ENCODE measurements at regions not wholly inside any gene's neighbourhood (a gene's known extent, or its start where the extent isn't known, plus 50 kb on each side); places are given as distances from the start of the nearest gene placed in this dataset.

GRCh38 chr1:81706650-81707435 lies 93.9 kb upstream of the ADGRL2 start:
- H3K4me3 ChIP-seq: no peak overlapping the region
- 86% methylated on average over 3 of the region's 3 CpGs for WGBS
- H3K9me3 ChIP-seq: no peaks in the 10 kb centered on the region
- no peaks in the 10 kb centered on the region for H3K27me3 ChIP-seq
- intact Hi-C loops (cut with DNase I): no loop called here
- peaks cover 0 to 6% (median 3%) of the 10 kb centered on the region in 4 donors for H3K4me1 ChIP-seq
- no peak overlapping the region for H3K27ac ChIP-seq (replicated peaks in 1 of 4)
- H3K36me3 ChIP-seq: no peaks in the 10 kb centered on the region
- TF ChIP-seq EP300 (IDR thresholded peaks at IDR 0.05) (no peak), POLR2A (IDR thresholded peaks at IDR 0.05; ENCODE audit: low read depth) (no peak)
- no peak for DNase-seq (ENCODE audit: extremely low spot score)

- intact Hi-C loops (cut with DNase I): no loop called here
Observed at GRCh38 chr1:81703756-81704463, 96.8 kb upstream of the ADGRL2 start.

GRCh38 chr1:81703391-81703755 lies 97.4 kb upstream of the ADGRL2 start:
- Histone ChIP-seq H3K27me3 (no peaks in the 10 kb centered on the region), H3K36me3 (no peaks in the 10 kb centered on the region), H3K9me3 (no peaks in the 10 kb centered on the region), H3K4me3 (no peak overlapping the region), H3K27ac (replicated peaks in 1 of 4) (no peak overlapping the region), H3K4me1 (peaks cover 0 to 6% (median 3%) of the 10 kb centered on the region in 4 donors)
- DNase-seq (ENCODE audit: extremely low spot score): no peak
- no peak for TF ChIP-seq EP300 (IDR thresholded peaks at IDR 0.05)
- no peak for TF ChIP-seq POLR2A (IDR thresholded peaks at IDR 0.05; ENCODE audit: low read depth)
- TF ChIP-seq, protein P1, sequence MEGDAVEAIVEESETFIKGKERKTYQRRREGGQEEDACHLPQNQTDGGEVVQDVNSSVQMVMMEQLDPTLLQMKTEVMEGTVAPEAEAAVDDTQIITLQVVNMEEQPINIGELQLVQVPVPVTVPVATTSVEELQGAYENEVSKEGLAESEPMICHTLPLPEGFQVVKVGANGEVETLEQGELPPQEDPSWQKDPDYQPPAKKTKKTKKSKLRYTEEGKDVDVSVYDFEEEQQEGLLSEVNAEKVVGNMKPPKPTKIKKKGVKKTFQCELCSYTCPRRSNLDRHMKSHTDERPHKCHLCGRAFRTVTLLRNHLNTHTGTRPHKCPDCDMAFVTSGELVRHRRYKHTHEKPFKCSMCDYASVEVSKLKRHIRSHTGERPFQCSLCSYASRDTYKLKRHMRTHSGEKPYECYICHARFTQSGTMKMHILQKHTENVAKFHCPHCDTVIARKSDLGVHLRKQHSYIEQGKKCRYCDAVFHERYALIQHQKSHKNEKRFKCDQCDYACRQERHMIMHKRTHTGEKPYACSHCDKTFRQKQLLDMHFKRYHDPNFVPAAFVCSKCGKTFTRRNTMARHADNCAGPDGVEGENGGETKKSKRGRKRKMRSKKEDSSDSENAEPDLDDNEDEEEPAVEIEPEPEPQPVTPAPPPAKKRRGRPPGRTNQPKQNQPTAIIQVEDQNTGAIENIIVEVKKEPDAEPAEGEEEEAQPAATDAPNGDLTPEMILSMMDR (IDR thresholded peaks at IDR 0.05): no peak
- TF ChIP-seq POLR2AphosphoS5 (IDR thresholded peaks at IDR 0.05): no peak
- 49% methylated on average over 3 of the region's 3 CpGs for WGBS
- intact Hi-C loops (cut with DNase I): no loop called here

More at GRCh38 chr1:81703756-81704463, 96.8 kb upstream of the ADGRL2 start:
- Histone ChIP-seq H3K9me3 (no peaks in the 10 kb centered on the region), H3K4me3 (no peak overlapping the region), H3K4me1 (peaks cover 0 to 6% (median 3%) of the 10 kb centered on the region in 4 donors), H3K27ac (replicated peaks in 1 of 4) (no peak overlapping the region), H3K27me3 (no peaks in the 10 kb centered on the region), H3K36me3 (no peaks in the 10 kb centered on the region)
- no peak for DNase-seq (ENCODE audit: extremely low spot score)
- 93% methylated on average over 5 of the region's 5 CpGs for WGBS
- TF ChIP-seq POLR2AphosphoS5 (IDR thresholded peaks at IDR 0.05) (no peak), POLR2A (IDR thresholded peaks at IDR 0.05; ENCODE audit: low read depth) (no peak), EP300 (IDR thresholded peaks at IDR 0.05) (no peak)
- TF ChIP-seq, protein P1 (IDR thresholded peaks at IDR 0.05): no peak

- 86% methylated on average over 4 of the region's 4 CpGs for WGBS
- DNase-seq (ENCODE audit: extremely low spot score): no peak
- H3K4me3 ChIP-seq: no peak overlapping the region
Observed at GRCh38 chr1:81702903-81703302, 97.8 kb upstream of the ADGRL2 start.

More at GRCh38 chr1:81702903-81703302, 97.8 kb upstream of the ADGRL2 start:
- intact Hi-C loops (cut with DNase I): no loop called here
- Histone ChIP-seq H3K36me3 (no peaks in the 10 kb centered on the region), H3K4me1 (peaks cover 0 to 6% (median 3%) of the 10 kb centered on the region in 4 donors), H3K9me3 (no peaks in the 10 kb centered on the region), H3K27me3 (no peaks in the 10 kb centered on the region), H3K27ac (replicated peaks in 1 of 4) (no peak overlapping the region)
- no peak for TF ChIP-seq POLR2AphosphoS5 (IDR thresholded peaks at IDR 0.05)
- TF ChIP-seq EP300 (IDR thresholded peaks at IDR 0.05): no peak
- TF ChIP-seq POLR2A (IDR thresholded peaks at IDR 0.05; ENCODE audit: low read depth): no peak
- TF ChIP-seq, protein P1 (IDR thresholded peaks at IDR 0.05): no peak
